ENCODE measurements at regions not wholly inside any gene's neighbourhood (a gene's known extent, or its start where the extent isn't known, plus 50 kb on each side); places are given as distances from the start of the nearest gene placed in this dataset.

DNA sequence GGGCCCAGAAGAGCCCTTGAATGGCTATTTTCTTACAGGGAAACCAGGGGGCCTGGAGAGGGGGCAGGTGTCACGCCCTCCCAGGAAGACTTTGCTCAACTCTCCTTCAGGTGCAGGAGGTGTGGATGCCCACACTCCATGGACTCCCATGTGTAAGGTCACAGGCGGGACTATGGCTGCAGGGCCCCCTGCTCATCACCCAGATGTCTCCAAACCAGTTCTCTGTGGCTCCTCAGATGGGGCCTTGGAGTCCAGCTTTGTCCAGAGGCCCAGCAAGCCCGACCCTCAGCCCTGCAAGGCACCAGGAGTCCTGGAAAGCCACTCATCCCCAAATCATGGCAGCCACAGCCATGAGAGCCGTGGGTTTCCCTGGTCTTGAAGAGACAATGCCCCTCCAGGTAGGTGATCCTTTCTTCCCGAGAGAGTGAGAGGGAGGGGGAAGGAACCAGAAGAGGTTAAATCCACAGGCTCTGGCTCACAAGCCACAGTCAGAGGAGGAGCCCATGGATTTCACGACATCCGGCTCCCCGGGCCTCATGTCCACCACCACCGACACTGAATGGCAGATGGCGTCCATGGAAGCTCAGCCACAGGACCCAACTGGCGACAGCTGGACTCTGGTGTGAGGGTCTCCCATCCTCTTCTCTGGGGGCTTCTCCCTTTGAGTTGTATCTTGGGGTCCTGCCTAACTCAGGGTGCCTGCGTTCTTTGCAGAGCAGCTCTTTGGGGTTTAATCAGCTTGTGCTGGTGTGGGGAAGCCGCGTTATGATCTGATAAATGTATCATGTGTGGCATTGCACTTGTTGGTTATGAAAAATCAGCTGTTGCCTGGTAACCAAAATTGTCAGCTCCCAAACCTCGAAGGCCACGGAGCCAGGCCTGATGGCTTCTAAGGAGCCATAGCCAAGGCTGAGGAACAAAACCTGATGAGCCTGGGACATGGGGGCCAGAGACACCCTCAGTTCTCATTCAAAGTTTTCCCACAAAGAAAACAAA is 620.4 kb downstream of the BRD1 start (continued):
- TF ChIP-seq RFX5 (IDR thresholded peaks at IDR 0.05; ENCODE audit: low read depth, low read length): no peak

DNA sequence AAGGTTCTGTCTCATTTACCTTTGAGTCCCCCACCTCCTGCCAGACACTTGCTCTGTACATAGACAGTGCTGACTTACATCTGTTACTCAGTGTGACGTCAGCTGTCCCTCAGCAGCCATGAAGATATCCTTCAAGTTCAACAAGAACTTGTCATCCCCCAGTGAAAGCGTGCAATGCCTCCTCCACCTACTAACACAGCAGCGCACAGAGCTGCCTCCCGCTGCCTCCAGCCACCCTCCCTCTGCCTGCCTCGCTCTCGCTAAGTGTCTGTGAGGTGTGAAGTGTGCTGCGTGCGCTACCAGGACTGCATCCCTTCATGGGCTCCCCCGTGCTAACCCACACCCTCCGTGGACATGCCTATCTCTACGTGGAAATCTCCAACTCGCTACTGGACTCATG is 621.4 kb downstream of the BRD1 start:
- CTCF ChIA-PET: no interaction called here
- no peak overlapping the region for H3K4me2 ChIP-seq (ENCODE audit: low read depth, low read length)
- H3K79me1 ChIP-seq (ENCODE audit: low read depth in 1 of 2, low read length in 2 of 2): no peaks in the 10 kb centered on the region
- no peak overlapping the region for H2AK9ac ChIP-seq (replicated peaks; ENCODE audit: low read depth, low read length, poor library complexity)
- no peak overlapping the region for H3K4ac ChIP-seq (ENCODE audit: low read depth, low read length)
- H3K4me3 ChIP-seq (ENCODE audit: insufficient read depth, low read depth, low read length): no peak overlapping the region
- no peak overlapping the region for H3K23ac ChIP-seq (ENCODE audit: low read depth, low read length)
- intact Hi-C loops (cut with micrococcal nuclease): no loop called here
- peaks cover 74% of the 10 kb centered on the region for H3K9me3 ChIP-seq (ENCODE audit: control insufficient read depth, insufficient read depth, low read length)
- no peak overlapping the region for H2BK120ac ChIP-seq (ENCODE audit: low read depth, low read length)
- no peak overlapping the region for H2BK20ac ChIP-seq (ENCODE audit: low read depth, low read length)
- H4K20me1 ChIP-seq (ENCODE audit: insufficient read depth, low read length): no peaks in the 10 kb centered on the region
- H3K4me1 ChIP-seq (ENCODE audit: control insufficient read depth, insufficient read depth, low read length): no peaks in the 10 kb centered on the region
- H3K18ac ChIP-seq (ENCODE audit: low read depth, low read length): no peak overlapping the region
- no peaks in the 10 kb centered on the region for H3K36me3 ChIP-seq (ENCODE audit: control insufficient read depth, insufficient read depth, low read length)
- no peak overlapping the region for H2BK5ac ChIP-seq (ENCODE audit: low read depth, low read length, poor library complexity, severe bottlenecking)
- H3K9ac ChIP-seq (ENCODE audit: low read depth, low read length): no peak overlapping the region
- H4K5ac ChIP-seq (ENCODE audit: low read depth, low read length): no peak overlapping the region
- in situ Hi-C loops (cut with MboI; ENCODE audit: low sequenced_read_pairs): no loop called here
- H2AFZ ChIP-seq (replicated peaks; ENCODE audit: low read length, poor library complexity): no peak overlapping the region
- POLR2A ChIA-PET (ENCODE audit: unreplicated experiment): no interaction called here
- H3K9me1 ChIP-seq (ENCODE audit: insufficient read depth, low read length): no peaks in the 10 kb centered on the region
- no peak overlapping the region for H2AK5ac ChIP-seq (ENCODE audit: low read depth, low read length)
- H4K91ac ChIP-seq (ENCODE audit: insufficient read depth, low read depth, low read length): no peak overlapping the region
- no peaks in the 10 kb centered on the region for H3K27me3 ChIP-seq (ENCODE audit: control insufficient read depth, insufficient read depth, low read length)
- DNase-seq (no peak), ATAC-seq (ENCODE audit: low read depth) (no peak)
- BruUV-seq (replicated peaks): no TSS peak
- 50% methylated on average over 1 of the region's 12 CpGs; no CpG with 5 or more reads in 1 of the 2 experiments for WGBS, 2 experiments (ENCODE audit: extremely low coverage in 2 of 2, insufficient read length in 1 of 2)
- no peak overlapping the region for H2BK15ac ChIP-seq (ENCODE audit: low read depth, low read length)
- no peak overlapping the region for H3K14ac ChIP-seq (replicated peaks; ENCODE audit: low read depth, low read length)
- no peak overlapping the region for H3K27ac ChIP-seq (ENCODE audit: insufficient read depth, low read length)
- H4K8ac ChIP-seq (ENCODE audit: low read depth in 2 of 2, low read length in 2 of 2): no peak overlapping the region
- no peak overlapping the region for H3K56ac ChIP-seq (ENCODE audit: extremely low read depth, insufficient read depth, low read length)
- dilution Hi-C loops (cut with HindIII; ENCODE audit: low sequenced_read_pairs, unreplicated experiment): no loop called here
- TF ChIP-seq RFX5 (IDR thresholded peaks at IDR 0.05; ENCODE audit: low read depth, low read length): no peak
- no peak for TF ChIP-seq CHD1 (IDR thresholded peaks at IDR 0.05; ENCODE audit: low read depth, low read length)
- TF ChIP-seq, protein P1, sequence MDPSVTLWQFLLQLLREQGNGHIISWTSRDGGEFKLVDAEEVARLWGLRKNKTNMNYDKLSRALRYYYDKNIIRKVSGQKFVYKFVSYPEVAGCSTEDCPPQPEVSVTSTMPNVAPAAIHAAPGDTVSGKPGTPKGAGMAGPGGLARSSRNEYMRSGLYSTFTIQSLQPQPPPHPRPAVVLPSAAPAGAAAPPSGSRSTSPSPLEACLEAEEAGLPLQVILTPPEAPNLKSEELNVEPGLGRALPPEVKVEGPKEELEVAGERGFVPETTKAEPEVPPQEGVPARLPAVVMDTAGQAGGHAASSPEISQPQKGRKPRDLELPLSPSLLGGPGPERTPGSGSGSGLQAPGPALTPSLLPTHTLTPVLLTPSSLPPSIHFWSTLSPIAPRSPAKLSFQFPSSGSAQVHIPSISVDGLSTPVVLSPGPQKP (IDR thresholded peaks at IDR 0.05; ENCODE audit: borderline replicate concordance, low read depth, low read length): no peak
- no peak for TF ChIP-seq BHLHE40 (IDR thresholded peaks at IDR 0.05; ENCODE audit: low read depth, low read length)
- TF ChIP-seq MXI1 (IDR thresholded peaks at IDR 0.05; ENCODE audit: borderline replicate concordance, low read depth, low read length): no peak
- TF ChIP-seq MAFK (IDR thresholded peaks at IDR 0.05; ENCODE audit: low read depth, low read length): no peak
- no peak for TF ChIP-seq RCOR1 (IDR thresholded peaks at IDR 0.05; ENCODE audit: insufficient replicate concordance, low read length)
- no peak for TF ChIP-seq RAD21 (IDR thresholded peaks at IDR 0.05; ENCODE audit: low read length)
- TF ChIP-seq, protein P2, sequence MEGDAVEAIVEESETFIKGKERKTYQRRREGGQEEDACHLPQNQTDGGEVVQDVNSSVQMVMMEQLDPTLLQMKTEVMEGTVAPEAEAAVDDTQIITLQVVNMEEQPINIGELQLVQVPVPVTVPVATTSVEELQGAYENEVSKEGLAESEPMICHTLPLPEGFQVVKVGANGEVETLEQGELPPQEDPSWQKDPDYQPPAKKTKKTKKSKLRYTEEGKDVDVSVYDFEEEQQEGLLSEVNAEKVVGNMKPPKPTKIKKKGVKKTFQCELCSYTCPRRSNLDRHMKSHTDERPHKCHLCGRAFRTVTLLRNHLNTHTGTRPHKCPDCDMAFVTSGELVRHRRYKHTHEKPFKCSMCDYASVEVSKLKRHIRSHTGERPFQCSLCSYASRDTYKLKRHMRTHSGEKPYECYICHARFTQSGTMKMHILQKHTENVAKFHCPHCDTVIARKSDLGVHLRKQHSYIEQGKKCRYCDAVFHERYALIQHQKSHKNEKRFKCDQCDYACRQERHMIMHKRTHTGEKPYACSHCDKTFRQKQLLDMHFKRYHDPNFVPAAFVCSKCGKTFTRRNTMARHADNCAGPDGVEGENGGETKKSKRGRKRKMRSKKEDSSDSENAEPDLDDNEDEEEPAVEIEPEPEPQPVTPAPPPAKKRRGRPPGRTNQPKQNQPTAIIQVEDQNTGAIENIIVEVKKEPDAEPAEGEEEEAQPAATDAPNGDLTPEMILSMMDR (conservative IDR thresholded peaks at IDR 0.05; ENCODE audit: low read depth, low read length): no peak
- no peak for TF ChIP-seq FOS (IDR thresholded peaks at IDR 0.05; ENCODE audit: low read depth, low read length)
- no peak for TF ChIP-seq SMC3 (IDR thresholded peaks at IDR 0.05; ENCODE audit: low read depth, low read length)
- no peak for TF ChIP-seq CEBPB (IDR thresholded peaks at IDR 0.05; ENCODE audit: low read depth, low read length)
- TF ChIP-seq MAZ (IDR thresholded peaks at IDR 0.05; ENCODE audit: borderline replicate concordance, low read depth, low read length): no peak
- TF ChIP-seq NFE2L2 (IDR thresholded peaks at IDR 0.05; ENCODE audit: low read depth, low read length): no peak

All from IMR-90 (cell line).